NCI-H2029 (cell line): ENCODE measurements at regions not wholly inside any gene's neighbourhood (a gene's known extent, or its start where the extent isn't known, plus 50 kb on each side); places are given as distances from the start of the nearest gene placed in this dataset.
A peak's percentile ranks its signal among the peaks of the same experiment; 100 is the strongest.
"Not testable (repeated sequence)": the region's sequence is repeated elsewhere in the genome, so short reads cannot be mapped to it uniquely, and the experiment has no call there.

Source experiments
- DNase-seq: peaks from one replicate; lab custom pipeline; 2025; lab: John Stamatoyannopoulos, UW

GRCh38 chr12:47370421-47370820 lies 290.7 kb upstream of the AMIGO2 start:
- peak; percentile 26 for DNase-seq

- DNase-seq, result no peak
Measured at GRCh38 chr12:47369085-47369484, 289.3 kb upstream of the AMIGO2 start.

GRCh38 chr12:47367912-47368537 lies 288.3 kb upstream of the AMIGO2 start:
- DNase-seq, result no peak

GRCh38 chr12:47366579-47366978 lies 286.8 kb upstream of the AMIGO2 start:
- no peak for DNase-seq

GRCh38 chr12:47366157-47366556 lies 286.4 kb upstream of the AMIGO2 start:
- DNase-seq, result no peak

GRCh38 chr12:47365443-47366076 lies 285.8 kb upstream of the AMIGO2 start:
- not testable (repeated sequence) for DNase-seq

- DNase-seq, result no peak
Measured at GRCh38 chr12:47364261-47364660, 284.5 kb upstream of the AMIGO2 start.

GRCh38 chr12:47362126-47362705 lies 282.5 kb upstream of the AMIGO2 start:
- no peak for DNase-seq

GRCh38 chr12:47361389-47362021 lies 281.7 kb upstream of the AMIGO2 start:
- no peak for DNase-seq

- no peak for DNase-seq
Measured at GRCh38 chr12:47360771-47361388, 281.1 kb upstream of the AMIGO2 start.

- no peak for DNase-seq
Measured at GRCh38 chr12:47360093-47360480, 280.3 kb upstream of the AMIGO2 start.

GRCh38 chr12:47359310-47360092 lies 279.7 kb upstream of the AMIGO2 start:
- DNase-seq, result no peak

GRCh38 chr12:47357006-47357405 lies 277.2 kb upstream of the AMIGO2 start:
- DNase-seq, result not testable (repeated sequence)

GRCh38 chr12:47356129-47356700 lies 276.5 kb upstream of the AMIGO2 start:
- no peak for DNase-seq

- DNase-seq, result no peak
Measured at GRCh38 chr12:47353508-47353907, 273.7 kb upstream of the AMIGO2 start.

- DNase-seq, result no peak
Measured at GRCh38 chr12:47352067-47352466, 272.3 kb upstream of the AMIGO2 start.

GRCh38 chr12:47351526-47351925 lies 271.8 kb upstream of the AMIGO2 start:
- no peak for DNase-seq

- no peak for DNase-seq
Measured at GRCh38 chr12:47350062-47350408, 270.3 kb upstream of the AMIGO2 start.

- no peak for DNase-seq
Measured at GRCh38 chr12:47349137-47350061, 269.6 kb upstream of the AMIGO2 start.

GRCh38 chr12:47348206-47348605 lies 268.4 kb upstream of the AMIGO2 start:
- DNase-seq, result no peak
